Left ventricle myocardium inferior (tissue), 1 donor: ENCODE measurements at regions not wholly inside any gene's neighbourhood (a gene's known extent, or its start where the extent isn't known, plus 50 kb on each side); places are given as distances from the start of the nearest gene placed in this dataset.

Experiments used
- DNase-seq: peaks from one replicate; pipeline ENCODE4 v3.0.0-alpha.2; 2020
- H3K27ac ChIP-seq: fragments of 200-600 bp; replicated peaks from 2 replicates; pipeline ENCODE4 v1.8.0; 2021
- H3K27me3 ChIP-seq: fragments of 200-600 bp; 2 replicates; pipeline ENCODE4 v1.8.0; 2021; ENCODE audit warnings: low read depth
- H3K36me3 ChIP-seq: fragments of 200-600 bp; 2 replicates; pipeline ENCODE4 v1.8.0; 2021
- H3K4me1 ChIP-seq: fragments of 200-600 bp; 2 replicates; pipeline ENCODE4 v1.8.0; 2021
- H3K4me3 ChIP-seq: fragments of 200-600 bp; 2 replicates; pipeline ENCODE4 v1.8.0; 2021; ENCODE audit warnings: mild to moderate bottlenecking, moderate library complexity
- H3K9me3 ChIP-seq: fragments of 200-600 bp; replicated peaks from 2 replicates; pipeline ENCODE4 v1.8.0; 2021
- CTCF ChIP-seq: fragments of 200-600 bp; IDR thresholded peaks from 2 replicates; pipeline ENCODE4 v1.8.0; 2021; ENCODE audit warnings: antibody characterized with exemption, mild to moderate bottlenecking, borderline replicate concordance
- intact Hi-C: fragments of 100-400 bp; cut with micrococcal nuclease; formaldehyde crosslinking; loops from one replicate; pipeline ENCODE4 v1.11.0; 2022
- donor health status: DM: no; HTN: yes; CAD: no; lungs with severe emphysema.

GRCh38 chr9:82475584-82476301 is 487.2 kb downstream of the SPATA31D1 start:
- TF ChIP-seq CTCF: no peak
- Histone ChIP-seq H3K36me3 (no peaks in the 10 kb centered on the region), H3K4me1 (no peaks in the 10 kb centered on the region), H3K27ac (no peak overlapping the region), H3K4me3 (no peak overlapping the region), H3K9me3 (no peaks in the 10 kb centered on the region), H3K27me3 (no peaks in the 10 kb centered on the region)
- DNase-seq: no peak
- intact Hi-C loops: no loop called here

GRCh38 chr9:82480921-82481320 is 492.3 kb downstream of the SPATA31D1 start:
- H3K27ac ChIP-seq: no peak overlapping the region
- TF ChIP-seq CTCF: no peak
- no peak for DNase-seq
- H3K27me3 ChIP-seq: no peaks in the 10 kb centered on the region
- no peaks in the 10 kb centered on the region for H3K4me1 ChIP-seq
- H3K9me3 ChIP-seq: no peaks in the 10 kb centered on the region
- H3K36me3 ChIP-seq: no peaks in the 10 kb centered on the region
- no peak overlapping the region for H3K4me3 ChIP-seq
- intact Hi-C loops: no loop called here

- no peak for DNase-seq
- TF ChIP-seq CTCF: no peak
- Histone ChIP-seq H3K27ac (peak overlapping the region; percentile 85), H3K4me1 (peaks cover 34% of the 10 kb centered on the region), H3K9me3 (no peaks in the 10 kb centered on the region), H3K4me3 (no peak overlapping the region), H3K36me3 (no peaks in the 10 kb centered on the region), H3K27me3 (no peaks in the 10 kb centered on the region)
- intact Hi-C loops: no loop called here
These were observed 499.4 kb downstream of the SPATA31D1 start for GRCh38 chr9:82487935-82488312.

- Histone ChIP-seq H3K4me1 (peaks cover 34% of the 10 kb centered on the region), H3K4me3 (peak overlapping the region; percentile 3), H3K36me3 (no peaks in the 10 kb centered on the region), H3K9me3 (no peaks in the 10 kb centered on the region), H3K27me3 (no peaks in the 10 kb centered on the region), H3K27ac (peak overlapping the region; percentile 85)
- intact Hi-C loops: no loop called here
- no peak for DNase-seq
- no peak for TF ChIP-seq CTCF
These were observed 500.0 kb downstream of the SPATA31D1 start for GRCh38 chr9:82488313-82489200.

- no peak for TF ChIP-seq CTCF
- H3K27me3 ChIP-seq: no peaks in the 10 kb centered on the region
- peak overlapping the region; percentile 3 for H3K4me3 ChIP-seq
- intact Hi-C loops: no loop called here
- no peaks in the 10 kb centered on the region for H3K9me3 ChIP-seq
- no peaks in the 10 kb centered on the region for H3K36me3 ChIP-seq
- DNase-seq: no peak
- H3K27ac ChIP-seq: peak overlapping the region; percentile 85
- peaks cover 34% of the 10 kb centered on the region for H3K4me1 ChIP-seq
These were observed 500.7 kb downstream of the SPATA31D1 start for GRCh38 chr9:82489201-82489821.
